ENCODE measurements at regions not wholly inside any gene's neighbourhood (a gene's known extent, or its start where the extent isn't known, plus 50 kb on each side); places are given as distances from the start of the nearest gene placed in this dataset.

GRCh38 chr3:161579395-161580126 lies 83.0 kb downstream of the OTOL1 start:
- no peak for TF ChIP-seq EZH2phosphoT487 (IDR thresholded peaks at IDR 0.05)
- TF ChIP-seq CTCF (IDR thresholded peaks at IDR 0.05): no peak
- TF ChIP-seq EZH2 (IDR thresholded peaks at IDR 0.05): no peak
- no peaks in the 10 kb centered on the region for H3F3A ChIP-seq (ENCODE audit: low read depth)
- H3K4me1 ChIP-seq: no peaks in the 10 kb centered on the region
- Mint-ChIP-seq H3K27ac (peak overlapping the region; percentile 64), H3K27me3 (ENCODE audit: insufficient read depth, low read depth) (no peaks in the 10 kb centered on the region), H3K4me1 (peaks cover 53% of the 10 kb centered on the region), H3K36me3 (no peaks in the 10 kb centered on the region), H3K4me3 (no peak overlapping the region), H3K9me3 (no peaks in the 10 kb centered on the region)
- H3K9me3 ChIP-seq (ENCODE audit: low read depth): no peaks in the 10 kb centered on the region
- no peaks in the 10 kb centered on the region for H3K36me3 ChIP-seq
- H3K79me2 ChIP-seq (ENCODE audit: low read depth): no peaks in the 10 kb centered on the region
- no peak overlapping the region for H3K4me2 ChIP-seq
- H2AFZ ChIP-seq (replicated peaks): no peak overlapping the region
- no peak for DNase-seq (ENCODE audit: low spot score)
- H4K20me1 ChIP-seq (ENCODE audit: low read depth): no peaks in the 10 kb centered on the region
- no peak overlapping the region for H3K4me3 ChIP-seq
- H3K27me3 ChIP-seq: no peaks in the 10 kb centered on the region
- no peak overlapping the region for H3K27ac ChIP-seq
- no peak overlapping the region for H3K9ac ChIP-seq

GRCh38 chr3:161585922-161586321 lies 89.3 kb downstream of the OTOL1 start:
- no peak overlapping the region for H3K4me3 Mint-ChIP-seq

GRCh38 chr3:161586556-161587235 lies 90.1 kb downstream of the OTOL1 start:
- peaks cover 6% of the 10 kb centered on the region for H3K36me3 Mint-ChIP-seq
- no peaks in the 10 kb centered on the region for H3K36me3 ChIP-seq
- no peak overlapping the region for H2AFZ ChIP-seq (replicated peaks)
- H4K20me1 ChIP-seq (ENCODE audit: low read depth): no peaks in the 10 kb centered on the region
- H3K9me3 Mint-ChIP-seq: peaks cover 11% of the 10 kb centered on the region
- H3K27me3 ChIP-seq: no peaks in the 10 kb centered on the region
- no peak overlapping the region for H3K9ac ChIP-seq
- no peak overlapping the region for H3K4me3 Mint-ChIP-seq
- H3K4me1 ChIP-seq: no peaks in the 10 kb centered on the region
- DNase-seq (ENCODE audit: low spot score): no peak
- peaks cover 2% of the 10 kb centered on the region for H3K27me3 Mint-ChIP-seq (ENCODE audit: insufficient read depth, low read depth)
- no peaks in the 10 kb centered on the region for H3F3A ChIP-seq (ENCODE audit: low read depth)
- TF ChIP-seq CTCF (IDR thresholded peaks at IDR 0.05) (no peak), EZH2phosphoT487 (IDR thresholded peaks at IDR 0.05) (no peak), EZH2 (IDR thresholded peaks at IDR 0.05) (no peak)
- H3K79me2 ChIP-seq (ENCODE audit: low read depth): no peaks in the 10 kb centered on the region
- peaks cover 7% of the 10 kb centered on the region for H3K9me3 ChIP-seq (ENCODE audit: low read depth)
- H3K4me1 Mint-ChIP-seq: peaks cover under 1% of the 10 kb centered on the region
- no peak overlapping the region for H3K4me2 ChIP-seq
- no peak overlapping the region for H3K27ac Mint-ChIP-seq
- H3K4me3 ChIP-seq: no peak overlapping the region
- no peak overlapping the region for H3K27ac ChIP-seq

More at GRCh38 chr3:161585922-161586321, 89.3 kb downstream of the OTOL1 start:
- no peaks in the 10 kb centered on the region for H3K4me1 ChIP-seq
- no peaks in the 10 kb centered on the region for H3K79me2 ChIP-seq (ENCODE audit: low read depth)
- H3K27me3 ChIP-seq: no peaks in the 10 kb centered on the region
- H3K9ac ChIP-seq: no peak overlapping the region
- no peak overlapping the region for H3K27ac ChIP-seq
- TF ChIP-seq EZH2 (IDR thresholded peaks at IDR 0.05) (no peak), CTCF (IDR thresholded peaks at IDR 0.05) (no peak), EZH2phosphoT487 (IDR thresholded peaks at IDR 0.05) (no peak)
- H3K9me3 Mint-ChIP-seq: peaks cover 4% of the 10 kb centered on the region
- H3K36me3 ChIP-seq: no peaks in the 10 kb centered on the region
- no peak for DNase-seq (ENCODE audit: low spot score)
- H3K9me3 ChIP-seq (ENCODE audit: low read depth): peaks cover 7% of the 10 kb centered on the region
- no peak overlapping the region for H3K4me2 ChIP-seq
- no peak overlapping the region for H3K27ac Mint-ChIP-seq
- no peaks in the 10 kb centered on the region for H3F3A ChIP-seq (ENCODE audit: low read depth)
- no peak overlapping the region for H3K4me3 ChIP-seq
- no peaks in the 10 kb centered on the region for H4K20me1 ChIP-seq (ENCODE audit: low read depth)
- peaks cover 2% of the 10 kb centered on the region for H3K36me3 Mint-ChIP-seq
- no peak overlapping the region for H2AFZ ChIP-seq (replicated peaks)
- peaks cover 2% of the 10 kb centered on the region for H3K27me3 Mint-ChIP-seq (ENCODE audit: insufficient read depth, low read depth)
- peaks cover 8% of the 10 kb centered on the region for H3K4me1 Mint-ChIP-seq
